SK-N-MC (cell line): ENCODE measurements at regions not wholly inside any gene's neighbourhood (a gene's known extent, or its start where the extent isn't known, plus 50 kb on each side); places are given as distances from the start of the nearest gene placed in this dataset.
"Not testable (repeated sequence)": the region's sequence is repeated elsewhere in the genome, so short reads cannot be mapped to it uniquely, and the experiment has no call there.

ENCODE experiments used
- DNase-seq: peaks from one replicate; pipeline ENCODE4 v3.0.0-alpha.2; 2011; ENCODE audit warnings: low read depth, low spot score
- H3K27ac ChIP-seq: fragments of 200-600 bp; sonication (generic); 2 replicates; pipeline ENCODE4 v1.5.1; 2016; ENCODE audit warnings: mixed run types
- H3K36me3 ChIP-seq: fragments of 200-600 bp; sonication (generic); 2 replicates; pipeline ENCODE4 v1.6.1; 2017; ENCODE audit warnings: antibody characterized with exemption, low read length, mixed read lengths; ENCODE audit not compliant: insufficient read depth
- H3K4me3 ChIP-seq: fragments of 200-600 bp; sonication (generic); 2 replicates; pipeline ENCODE4 v1.5.1; 2016
- H3K9ac ChIP-seq: fragments of 200-600 bp; sonication (generic); 2 replicates; pipeline ENCODE4 v1.8.0; 2017; ENCODE audit warnings: mixed run types, mixed read lengths; ENCODE audit not compliant: insufficient read length
- H3K9me3 ChIP-seq: fragments of 200-600 bp; sonication (generic); 2 replicates; pipeline ENCODE4 v1.6.1; 2017; ENCODE audit warnings: low read depth, mild to moderate bottlenecking, antibody characterized with exemption, low read length, moderate library complexity, mixed read lengths
- EZH2 ChIP-seq: fragments of 200-600 bp; sonication (generic); IDR thresholded peaks from one replicate; pipeline ENCODE4 v1.6.1; 2017; ENCODE audit warnings: antibody characterized with exemption
- FOXP2 ChIP-seq: optimal IDR thresholded peaks from 2 replicates; pipeline ENCODE3; 2011; ENCODE audit warnings: mild to moderate bottlenecking, moderate library complexity; ENCODE audit not compliant: insufficient read depth; ENCODE audit errors: extremely low read length, control extremely low read depth
- POLR2AphosphoS5 ChIP-seq: IDR thresholded peaks from 2 replicates; pipeline ENCODE4 v1.6.1; 2012; ENCODE audit warnings: mild to moderate bottlenecking, low read depth, low read length, borderline replicate concordance

- H3K9me3 ChIP-seq: no peaks in the 10 kb centered on the region
- TF ChIP-seq POLR2AphosphoS5 (no peak), EZH2 (no peak), FOXP2 (no peak)
- H3K4me3 ChIP-seq: no peak overlapping the region
- DNase-seq: no peak
- no peak overlapping the region for H3K27ac ChIP-seq
- H3K9ac ChIP-seq: no peak overlapping the region
- no peaks in the 10 kb centered on the region for H3K36me3 ChIP-seq
These were observed 150.3 kb downstream of the CENPF start for GRCh38 chr1:214753236-214753852.

- Histone ChIP-seq H3K9ac (no peak overlapping the region), H3K4me3 (no peak overlapping the region), H3K27ac (no peak overlapping the region), H3K36me3 (no peaks in the 10 kb centered on the region), H3K9me3 (no peaks in the 10 kb centered on the region)
- no peak for DNase-seq
- TF ChIP-seq FOXP2: no peak
- no peak for TF ChIP-seq POLR2AphosphoS5
- TF ChIP-seq EZH2: no peak
These were observed 158.0 kb downstream of the CENPF start for GRCh38 chr1:214761030-214761429.

- no peak overlapping the region for H3K27ac ChIP-seq
- H3K36me3 ChIP-seq: no peaks in the 10 kb centered on the region
- no peak overlapping the region for H3K4me3 ChIP-seq
- no peak for DNase-seq
- H3K9ac ChIP-seq: no peak overlapping the region
- TF ChIP-seq EZH2 (no peak), POLR2AphosphoS5 (no peak), FOXP2 (no peak)
- H3K9me3 ChIP-seq: no peaks in the 10 kb centered on the region
These were observed 159.9 kb downstream of the CENPF start for GRCh38 chr1:214762902-214763301.

GRCh38 chr1:214764502-214764901 is 161.5 kb downstream of the CENPF start:
- Histone ChIP-seq H3K9ac (no peak overlapping the region), H3K27ac (no peak overlapping the region), H3K9me3 (no peaks in the 10 kb centered on the region), H3K4me3 (no peak overlapping the region), H3K36me3 (no peaks in the 10 kb centered on the region)
- DNase-seq: no peak
- TF ChIP-seq POLR2AphosphoS5: no peak
- TF ChIP-seq EZH2: no peak
- no peak for TF ChIP-seq FOXP2

- H3K9me3 ChIP-seq: no peaks in the 10 kb centered on the region
- H3K4me3 ChIP-seq: no peak overlapping the region
- no peak overlapping the region for H3K9ac ChIP-seq
- H3K36me3 ChIP-seq: no peaks in the 10 kb centered on the region
- no peak for DNase-seq
- TF ChIP-seq FOXP2: no peak
- no peak for TF ChIP-seq EZH2
- no peak for TF ChIP-seq POLR2AphosphoS5
- no peak overlapping the region for H3K27ac ChIP-seq
These were observed 164.2 kb downstream of the CENPF start for GRCh38 chr1:214767221-214767620.

GRCh38 chr1:214769666-214770065 is 166.7 kb downstream of the CENPF start:
- H3K9me3 ChIP-seq, DNase-seq, H3K27ac ChIP-seq, H3K4me3 ChIP-seq, H3K36me3 ChIP-seq, H3K9ac ChIP-seq: not testable (repeated sequence)

GRCh38 chr1:214777364-214777763 is 174.4 kb downstream of the CENPF start:
- no peak for DNase-seq
- H3K9me3 ChIP-seq: no peaks in the 10 kb centered on the region
- TF ChIP-seq FOXP2: no peak
- H3K27ac ChIP-seq: no peak overlapping the region
- no peak overlapping the region for H3K4me3 ChIP-seq
- no peaks in the 10 kb centered on the region for H3K36me3 ChIP-seq
- no peak overlapping the region for H3K9ac ChIP-seq

- no peak overlapping the region for H3K27ac ChIP-seq
- H3K9ac ChIP-seq: no peak overlapping the region
- DNase-seq: no peak
- no peaks in the 10 kb centered on the region for H3K36me3 ChIP-seq
- TF ChIP-seq FOXP2: no peak
- no peak for TF ChIP-seq EZH2
- no peak for TF ChIP-seq POLR2AphosphoS5
- no peaks in the 10 kb centered on the region for H3K9me3 ChIP-seq
- no peak overlapping the region for H3K4me3 ChIP-seq
These were observed 189.0 kb downstream of the CENPF start for GRCh38 chr1:214791961-214792360.

- no peak overlapping the region for H3K4me3 ChIP-seq
- DNase-seq: no peak
- no peak for TF ChIP-seq EZH2
- no peak for TF ChIP-seq FOXP2
- no peaks in the 10 kb centered on the region for H3K9me3 ChIP-seq
- no peak overlapping the region for H3K27ac ChIP-seq
- no peaks in the 10 kb centered on the region for H3K36me3 ChIP-seq
- no peak overlapping the region for H3K9ac ChIP-seq
These were observed 189.7 kb downstream of the CENPF start for GRCh38 chr1:214792527-214793186.
